HepG2 (cell line): ENCODE measurements at regions not wholly inside any gene's neighbourhood (a gene's known extent, or its start where the extent isn't known, plus 50 kb on each side); places are given as distances from the start of the nearest gene placed in this dataset.

Experiments
- ATF2 ChIP-seq: sonication (generic); formaldehyde crosslinking; IDR thresholded peaks from 2 replicates; pipeline ENCODE4 v1.4.0; 2020; ENCODE audit warnings: missing genetic modification reagents
- CTCF ChIP-seq: sonication (generic); formaldehyde crosslinking; IDR thresholded peaks from 2 replicates; pipeline ENCODE4 v1.5.0; 2020; ENCODE audit warnings: mild to moderate bottlenecking, missing genetic modification reagents, moderate library complexity
- ZBTB10 ChIP-seq: sonication (generic); formaldehyde crosslinking; IDR thresholded peaks from 2 replicates; pipeline ENCODE4 v1.4.0; 2020; ENCODE audit warnings: missing genetic modification reagents, borderline replicate concordance
- ZNF281 ChIP-seq: sonication (generic); formaldehyde crosslinking; IDR thresholded peaks from 2 replicates; pipeline ENCODE4 v1.4.0; 2020; ENCODE audit warnings: missing genetic modification reagents, borderline replicate concordance

- TF ChIP-seq ZBTB10 = no peak
- TF ChIP-seq CTCF = no peak
- TF ChIP-seq ATF2 (CRISPR knock-in tag) = no peak
- TF ChIP-seq ZNF281 = no peak
Observed at GRCh38 chr3:11928381-11928780, 75.8 kb upstream of the SYN2 start.
